ENCODE measurements at regions not wholly inside any gene's neighbourhood (a gene's known extent, or its start where the extent isn't known, plus 50 kb on each side); places are given as distances from the start of the nearest gene placed in this dataset.

DNA sequence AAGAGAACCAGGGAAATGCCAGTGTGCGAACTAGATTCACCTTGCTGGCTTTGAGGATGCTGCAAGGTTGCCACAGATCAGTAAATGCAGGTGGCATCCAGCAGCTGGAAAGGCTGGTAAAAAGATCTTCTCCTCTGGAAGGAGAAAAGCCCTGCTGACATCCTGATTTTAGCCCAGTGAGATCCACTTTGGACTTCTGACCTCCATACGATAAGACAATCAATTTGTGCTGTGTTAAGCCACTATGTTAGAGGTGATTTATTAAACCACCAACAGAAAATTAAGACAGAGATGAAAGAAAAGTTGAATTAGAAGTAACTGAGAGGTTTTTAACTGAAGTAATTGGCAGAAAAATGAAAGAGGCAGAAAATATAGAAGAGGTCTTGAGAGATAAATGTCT lies 283.8 kb upstream of the CDH12 start:
- CTCF ChIA-PET = no interaction called here
- POLR2A ChIA-PET (ENCODE audit: low non-redundant PET) = no interaction called here
- H3K4me3 ChIP-seq (ENCODE audit: low read depth, low read length, poor library complexity, severe bottlenecking) = no peak overlapping the region
- H3K27ac ChIP-seq (ENCODE audit: low read depth, low read length, poor library complexity, severe bottlenecking) = no peak overlapping the region
- no peaks in the 10 kb centered on the region for H3K36me3 ChIP-seq (ENCODE audit: insufficient read depth, low read length, poor library complexity, severe bottlenecking)
- no TSS peak for BruUV-seq (replicated peaks)
- H3K9me3 ChIP-seq (ENCODE audit: low read depth, low read length, poor library complexity, severe bottlenecking) = no peaks in the 10 kb centered on the region
- H3K4me1 ChIP-seq (ENCODE audit: insufficient read depth, low read length, poor library complexity, severe bottlenecking) = no peaks in the 10 kb centered on the region
- DNase-seq (ENCODE audit: low spot score) = no peak
- no peak for TF ChIP-seq EZH2 (IDR thresholded peaks at IDR 0.05; ENCODE audit: borderline replicate concordance, low read depth, low read length, poor library complexity, severe bottlenecking)
- TF ChIP-seq, protein P1, sequence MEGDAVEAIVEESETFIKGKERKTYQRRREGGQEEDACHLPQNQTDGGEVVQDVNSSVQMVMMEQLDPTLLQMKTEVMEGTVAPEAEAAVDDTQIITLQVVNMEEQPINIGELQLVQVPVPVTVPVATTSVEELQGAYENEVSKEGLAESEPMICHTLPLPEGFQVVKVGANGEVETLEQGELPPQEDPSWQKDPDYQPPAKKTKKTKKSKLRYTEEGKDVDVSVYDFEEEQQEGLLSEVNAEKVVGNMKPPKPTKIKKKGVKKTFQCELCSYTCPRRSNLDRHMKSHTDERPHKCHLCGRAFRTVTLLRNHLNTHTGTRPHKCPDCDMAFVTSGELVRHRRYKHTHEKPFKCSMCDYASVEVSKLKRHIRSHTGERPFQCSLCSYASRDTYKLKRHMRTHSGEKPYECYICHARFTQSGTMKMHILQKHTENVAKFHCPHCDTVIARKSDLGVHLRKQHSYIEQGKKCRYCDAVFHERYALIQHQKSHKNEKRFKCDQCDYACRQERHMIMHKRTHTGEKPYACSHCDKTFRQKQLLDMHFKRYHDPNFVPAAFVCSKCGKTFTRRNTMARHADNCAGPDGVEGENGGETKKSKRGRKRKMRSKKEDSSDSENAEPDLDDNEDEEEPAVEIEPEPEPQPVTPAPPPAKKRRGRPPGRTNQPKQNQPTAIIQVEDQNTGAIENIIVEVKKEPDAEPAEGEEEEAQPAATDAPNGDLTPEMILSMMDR (conservative IDR thresholded peaks at IDR 0.05; ENCODE audit: low read depth, low read length) = no peak
- intact Hi-C loops (cut with micrococcal nuclease; ENCODE audit: unreplicated experiment) = loop anchor here (10.0 kb wide), 1 partner anchor 242 kb away; no protein-coding TSS in a partner anchor
- no peaks in the 10 kb centered on the region for H3K27me3 ChIP-seq (replicated peaks; ENCODE audit: insufficient read depth, low read depth, low read length, poor library complexity)

- DNase-seq (ENCODE audit: low spot score) = no peak
- intact Hi-C loops (cut with micrococcal nuclease; ENCODE audit: unreplicated experiment) = loop anchor here (10.0 kb wide), 1 partner anchor 237 kb away; no protein-coding TSS in a partner anchor
- CTCF ChIA-PET = no interaction called here
- POLR2A ChIA-PET (ENCODE audit: low non-redundant PET) = no interaction called here
- BruUV-seq (replicated peaks) = no TSS peak
- H3K27ac ChIP-seq (ENCODE audit: low read depth, low read length, poor library complexity, severe bottlenecking) = no peak overlapping the region
- TF ChIP-seq, protein P1 (conservative IDR thresholded peaks at IDR 0.05; ENCODE audit: low read depth, low read length) = no peak
- no peak for TF ChIP-seq EZH2 (IDR thresholded peaks at IDR 0.05; ENCODE audit: borderline replicate concordance, low read depth, low read length, poor library complexity, severe bottlenecking)
- no peaks in the 10 kb centered on the region for H3K36me3 ChIP-seq (ENCODE audit: insufficient read depth, low read length, poor library complexity, severe bottlenecking)
- no peaks in the 10 kb centered on the region for H3K4me1 ChIP-seq (ENCODE audit: insufficient read depth, low read length, poor library complexity, severe bottlenecking)
- H3K27me3 ChIP-seq (replicated peaks; ENCODE audit: insufficient read depth, low read depth, low read length, poor library complexity) = no peaks in the 10 kb centered on the region
- no peak overlapping the region for H3K4me3 ChIP-seq (ENCODE audit: low read depth, low read length, poor library complexity, severe bottlenecking)
- H3K9me3 ChIP-seq (ENCODE audit: low read depth, low read length, poor library complexity, severe bottlenecking) = no peaks in the 10 kb centered on the region
Measured at GRCh38 chr5:23132231-23132630, 279.1 kb upstream of the CDH12 start.

GRCh38 chr5:23112237-23112636 lies 259.1 kb upstream of the CDH12 start:
- CTCF ChIA-PET = no interaction called here

More at GRCh38 chr5:23112237-23112636, 259.1 kb upstream of the CDH12 start:
- BruUV-seq (replicated peaks) = no TSS peak
- Histone ChIP-seq H3K27me3 (replicated peaks; ENCODE audit: insufficient read depth, low read depth, low read length, poor library complexity) (no peaks in the 10 kb centered on the region), H3K4me1 (ENCODE audit: insufficient read depth, low read length, poor library complexity, severe bottlenecking) (no peaks in the 10 kb centered on the region), H3K36me3 (ENCODE audit: insufficient read depth, low read length, poor library complexity, severe bottlenecking) (no peaks in the 10 kb centered on the region), H3K9me3 (ENCODE audit: low read depth, low read length, poor library complexity, severe bottlenecking) (no peaks in the 10 kb centered on the region), H3K4me3 (ENCODE audit: low read depth, low read length, poor library complexity, severe bottlenecking) (no peak overlapping the region), H3K27ac (ENCODE audit: low read depth, low read length, poor library complexity, severe bottlenecking) (no peak overlapping the region)
- TF ChIP-seq, protein P1 (conservative IDR thresholded peaks at IDR 0.05; ENCODE audit: low read depth, low read length) = no peak
- no peak for TF ChIP-seq EZH2 (IDR thresholded peaks at IDR 0.05; ENCODE audit: borderline replicate concordance, low read depth, low read length, poor library complexity, severe bottlenecking)
- POLR2A ChIA-PET (ENCODE audit: low non-redundant PET) = no interaction called here
- DNase-seq (ENCODE audit: low spot score) = no peak
- intact Hi-C loops (cut with micrococcal nuclease; ENCODE audit: unreplicated experiment) = no loop called here
